Fibroblast of the aortic adventitia (primary cell): ENCODE measurements at regions not wholly inside any gene's neighbourhood (a gene's known extent, or its start where the extent isn't known, plus 50 kb on each side); places are given as distances from the start of the nearest gene placed in this dataset.

ENCODE experiments used
- DNase-seq: peaks from one replicate; pipeline ENCODE4 v3.0.0-alpha.2; 2010; ENCODE audit warnings: low read depth
- H3K4me3 ChIP-seq: 2 replicates; pipeline ENCODE4 v1.5.1; 2011; ENCODE audit warnings: low read depth, mild to moderate bottlenecking, control low read depth, low read length, moderate library complexity
- TF ChIP-seq, protein P1 (sequence below): IDR thresholded peaks from 2 replicates; pipeline ENCODE4 v1.5.1; 2011; ENCODE audit warnings: mild to moderate bottlenecking, low read length, control low read depth, inconsistent platforms; ENCODE audit not compliant: insufficient read depth

- DNase-seq = no peak
- TF ChIP-seq, protein P1, sequence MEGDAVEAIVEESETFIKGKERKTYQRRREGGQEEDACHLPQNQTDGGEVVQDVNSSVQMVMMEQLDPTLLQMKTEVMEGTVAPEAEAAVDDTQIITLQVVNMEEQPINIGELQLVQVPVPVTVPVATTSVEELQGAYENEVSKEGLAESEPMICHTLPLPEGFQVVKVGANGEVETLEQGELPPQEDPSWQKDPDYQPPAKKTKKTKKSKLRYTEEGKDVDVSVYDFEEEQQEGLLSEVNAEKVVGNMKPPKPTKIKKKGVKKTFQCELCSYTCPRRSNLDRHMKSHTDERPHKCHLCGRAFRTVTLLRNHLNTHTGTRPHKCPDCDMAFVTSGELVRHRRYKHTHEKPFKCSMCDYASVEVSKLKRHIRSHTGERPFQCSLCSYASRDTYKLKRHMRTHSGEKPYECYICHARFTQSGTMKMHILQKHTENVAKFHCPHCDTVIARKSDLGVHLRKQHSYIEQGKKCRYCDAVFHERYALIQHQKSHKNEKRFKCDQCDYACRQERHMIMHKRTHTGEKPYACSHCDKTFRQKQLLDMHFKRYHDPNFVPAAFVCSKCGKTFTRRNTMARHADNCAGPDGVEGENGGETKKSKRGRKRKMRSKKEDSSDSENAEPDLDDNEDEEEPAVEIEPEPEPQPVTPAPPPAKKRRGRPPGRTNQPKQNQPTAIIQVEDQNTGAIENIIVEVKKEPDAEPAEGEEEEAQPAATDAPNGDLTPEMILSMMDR = no peak
- no peak overlapping the region for H3K4me3 ChIP-seq
These were observed 316.6 kb upstream of the TMEM229A start for GRCh38 chr7:124349443-124349842.

DNA sequence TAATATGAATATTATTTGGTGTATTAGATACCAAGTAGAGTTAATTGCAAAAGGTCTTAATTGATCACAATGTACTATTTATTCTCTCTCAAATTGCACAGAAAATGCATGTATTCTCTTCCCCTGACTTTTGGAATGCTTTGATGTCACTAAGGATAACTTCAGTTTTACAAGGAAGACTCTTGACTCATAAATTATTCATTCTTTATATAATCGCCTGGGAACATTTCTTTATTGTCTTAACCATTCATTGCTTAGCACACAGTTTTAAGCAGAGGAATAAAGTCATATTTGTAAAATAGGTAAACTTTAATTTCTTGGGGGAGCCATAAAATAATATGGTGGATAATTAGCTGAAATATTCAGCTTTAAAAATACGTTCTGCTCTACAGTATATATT, 306.0 kb upstream of the TMEM229A start:
- no peak overlapping the region for H3K4me3 ChIP-seq
- no peak for DNase-seq
- TF ChIP-seq, protein P1 = no peak

- TF ChIP-seq, protein P1 = no peak
- DNase-seq = no peak
- H3K4me3 ChIP-seq = no peak overlapping the region
These were observed 298.0 kb upstream of the TMEM229A start for GRCh38 chr7:124330731-124331407.

GRCh38 chr7:124328774-124329173, 295.9 kb upstream of the TMEM229A start:
- TF ChIP-seq, protein P1 = no peak
- no peak overlapping the region for H3K4me3 ChIP-seq
- no peak for DNase-seq

- H3K4me3 ChIP-seq = no peak overlapping the region
- TF ChIP-seq, protein P1 = no peak
- DNase-seq = no peak
These were observed 291.4 kb upstream of the TMEM229A start for GRCh38 chr7:124324262-124324661.

DNA sequence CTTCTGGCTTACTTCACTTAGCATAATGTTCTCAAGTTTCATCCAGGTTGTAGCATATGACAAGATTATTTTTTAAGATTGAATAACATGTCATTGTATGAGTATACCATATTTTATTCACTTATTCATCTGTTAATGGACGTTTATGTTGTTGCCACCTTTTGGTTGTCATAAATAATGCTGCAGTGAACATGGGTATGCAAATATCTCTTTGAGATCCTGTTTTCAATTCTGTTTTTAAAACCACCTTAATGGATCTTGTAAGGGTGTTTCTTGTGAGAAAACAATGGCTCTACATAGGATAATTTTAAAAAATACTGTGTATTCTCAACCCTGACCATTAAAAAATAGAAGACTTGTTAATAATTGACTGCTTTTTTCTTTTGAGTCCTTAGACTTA, 290.7 kb upstream of the TMEM229A start:
- no peak for DNase-seq
- TF ChIP-seq, protein P1 = no peak
- no peak overlapping the region for H3K4me3 ChIP-seq

DNA sequence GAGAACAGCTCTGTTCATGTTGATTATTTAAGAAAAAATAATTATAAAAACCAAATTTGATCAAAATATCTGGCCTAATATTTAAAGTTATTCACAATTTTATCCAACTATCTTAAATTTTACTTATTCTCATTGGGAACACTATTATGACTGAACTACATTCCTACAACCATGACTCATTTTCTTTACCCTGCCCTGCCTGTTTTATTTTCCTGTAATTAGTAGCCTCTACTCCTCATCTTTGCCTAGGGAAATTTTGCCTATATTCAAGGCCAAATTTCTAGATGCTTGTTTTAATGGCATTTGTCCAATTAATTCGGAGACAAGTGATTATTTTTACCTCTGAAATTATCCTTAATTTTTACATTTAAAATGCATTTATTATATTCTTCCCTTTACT, 289.7 kb upstream of the TMEM229A start:
- no peak overlapping the region for H3K4me3 ChIP-seq
- no peak for DNase-seq
- TF ChIP-seq, protein P1 = no peak
